Kidney (tissue), 13 donors: ENCODE measurements at regions not wholly inside any gene's neighbourhood (a gene's known extent, or its start where the extent isn't known, plus 50 kb on each side); places are given as distances from the start of the nearest gene placed in this dataset.

Experiments
- DNase-seq, 5 donors: peaks; one replicate each; pipeline ENCODE4 v3.0.0-alpha.2; 2013 to 2020
- FAIRE-seq: peaks from 2 replicates; lab custom pipeline; 2012; peaks lifted over from hg19 to GRCh38; lab: Jason Lieb, UNC
- H3K27ac ChIP-seq, 2 donors: one replicate each; pipeline ENCODE4 v1.7.0; 2013; ENCODE audit warnings: low read depth in 2 of 2, low read length in 2 of 2, inconsistent platforms in 1 of 2
- H3K27me3 ChIP-seq: one replicate; pipeline ENCODE4 v1.7.1; 2013; ENCODE audit warnings: low read length, inconsistent platforms; ENCODE audit not compliant: control insufficient read depth, insufficient read depth
- H3K36me3 ChIP-seq, 3 donors: one replicate each; pipeline versions ENCODE4 v1.7.0 to v1.7.1; 2013; ENCODE audit warnings: low read length in 3 of 3, control low read depth in 1 of 3, inconsistent platforms in 1 of 3; ENCODE audit not compliant: insufficient read depth in 3 of 3, control insufficient read depth in 2 of 3
- H3K4me1 ChIP-seq, 3 donors: one replicate each; pipeline versions ENCODE4 v1.7.0 to v1.7.1; 2013; ENCODE audit warnings: low read length in 3 of 3, inconsistent platforms in 1 of 3, low read depth in 1 of 3; ENCODE audit not compliant: control insufficient read depth in 2 of 3, insufficient read depth in 2 of 3
- H3K4me3 ChIP-seq, 3 donors: one replicate each; pipeline versions ENCODE4 v1.7.0 to v1.8.1; 2013; ENCODE audit warnings: low read length in 3 of 3, control low read depth in 1 of 3, inconsistent platforms in 1 of 3
- H3K9ac ChIP-seq, 3 donors: one replicate each; pipeline versions ENCODE4 v1.7.0 to v1.7.1; 2013; ENCODE audit warnings: low read length in 3 of 3, control low read depth in 1 of 3, inconsistent platforms in 1 of 3
- H3K9me3 ChIP-seq, 3 donors: one replicate each; pipeline versions ENCODE4 v1.7.0 to v1.7.1; 2013; ENCODE audit warnings: low read length in 3 of 3, control low read depth in 1 of 3, inconsistent platforms in 1 of 3; ENCODE audit not compliant: control insufficient read depth in 2 of 3, insufficient read depth in 1 of 3
- CTCF ChIP-seq: IDR thresholded peaks from 3 replicates; pipeline ENCODE4 v1.5.1; 2012; ENCODE audit warnings: mild to moderate bottlenecking, moderate library complexity, borderline replicate concordance; ENCODE audit not compliant: insufficient read depth; ENCODE audit errors: extremely low read depth
- intact Hi-C: fragments of 100-400 bp; cut with DNase I; formaldehyde crosslinking; loops from one replicate; pipeline ENCODE4 v1.11.1; 2022
- donor health status: control.
- donor health status: control.
- donor health status: control.
- donor health status: control.
- donor health status: control.
- donor health status: DM: yes; HTN: yes; CAD: no.
- donor health status: Normal renal cell carcinoma (clear cell type).

GRCh38 chr1:29393451-29393826 lies 157.1 kb downstream of the PTPRU start:
- H3K9ac ChIP-seq: no peak overlapping the region
- H3K9me3 ChIP-seq: no peaks in the 10 kb centered on the region
- H3K4me3 ChIP-seq: no peak overlapping the region
- intact Hi-C loops: no loop called here
- H3K4me1 ChIP-seq: no peaks in the 10 kb centered on the region
- DNase-seq (no peak), FAIRE-seq (no peak)
- no peaks in the 10 kb centered on the region for H3K27me3 ChIP-seq
- no peak for TF ChIP-seq CTCF
- H3K27ac ChIP-seq: no peak overlapping the region
- no peaks in the 10 kb centered on the region for H3K36me3 ChIP-seq

- no peak for FAIRE-seq
Observed at GRCh38 chr1:29392486-29393450, 156.4 kb downstream of the PTPRU start.

GRCh38 chr1:29392036-29392435 lies 155.7 kb downstream of the PTPRU start:
- TF ChIP-seq CTCF: no peak
- H3K9ac ChIP-seq: no peak overlapping the region
- H3K27ac ChIP-seq: no peak overlapping the region
- no peak overlapping the region for H3K4me3 ChIP-seq
- DNase-seq (peak in 3 of 5 donors; percentile 39 to 68 (median 47)), FAIRE-seq (no peak)
- H3K4me1 ChIP-seq: no peaks in the 10 kb centered on the region
- no peaks in the 10 kb centered on the region for H3K27me3 ChIP-seq
- intact Hi-C loops: no loop called here
- no peaks in the 10 kb centered on the region for H3K36me3 ChIP-seq
- H3K9me3 ChIP-seq: no peaks in the 10 kb centered on the region

More at GRCh38 chr1:29392486-29393450, 156.4 kb downstream of the PTPRU start:
- H3K4me3 ChIP-seq: no peak overlapping the region
- no peaks in the 10 kb centered on the region for H3K36me3 ChIP-seq
- no peaks in the 10 kb centered on the region for H3K9me3 ChIP-seq
- H3K9ac ChIP-seq: no peak overlapping the region
- no peak overlapping the region for H3K27ac ChIP-seq
- no peak for DNase-seq
- intact Hi-C loops: no loop called here
- H3K27me3 ChIP-seq: no peaks in the 10 kb centered on the region
- H3K4me1 ChIP-seq: no peaks in the 10 kb centered on the region
- TF ChIP-seq CTCF: no peak
